Heart left ventricle (tissue), 13 donors: ENCODE measurements at regions not wholly inside any gene's neighbourhood (a gene's known extent, or its start where the extent isn't known, plus 50 kb on each side); places are given as distances from the start of the nearest gene placed in this dataset.

Source experiments
- POLR2A ChIP-seq, 2 donors: fragments of 450-650 bp; IDR thresholded peaks; one replicate each; pipeline ENCODE4 v1.6.1; 2017; ENCODE audit warnings: antibody characterized with exemption in 2 of 2, mild to moderate bottlenecking in 2 of 2, moderate library complexity in 2 of 2
- TF ChIP-seq, protein P1 (sequence below), 12 donors: fragments of 200-600 bp; sonication (generic) in 4 of 12; IDR thresholded peaks; one replicate each; pipeline versions ENCODE4 v1.5.0 to v1.8.0; 2018 to 2022; ENCODE audit warnings: antibody characterized with exemption in 12 of 12, mild to moderate bottlenecking in 5 of 12
- donor health status: ischemic (EF 13 %, LVEDD 7.1; RV severe dilation, severe dysfunction).
- donor health status: DM: no; HTN: yes; CAD: no.
- donor health status: DM: no; HTN: no; CAD: no.
- donor health status: ischemic (EF 25% LVEDD 6.9; RV normal size, moderate dysfunction).
- donor health status: ischemic (EF 25% LVEDD 5.7; RV mildly dilated, moderate dysfunction).
- donor health status: ischemic (EF 35%, LVEDD 5.7; RV mildly dilated, moderate dysfunction).
- donor health status: nonischemic (EF 11% LVEDD 7.7; RV severe dilation, severe dysfunction).
- donor health status: DM: yes; HTN: yes; CAD: no.
- donor health status: PGD.
- donor health status: ischemic (EF 29% LVEDD 5.4; RV normal size, mild dysfunction).
- donor health status: nonischemic (EF 23%, LVEDD 6.1; RV moderate dilation, normal function).

DNA sequence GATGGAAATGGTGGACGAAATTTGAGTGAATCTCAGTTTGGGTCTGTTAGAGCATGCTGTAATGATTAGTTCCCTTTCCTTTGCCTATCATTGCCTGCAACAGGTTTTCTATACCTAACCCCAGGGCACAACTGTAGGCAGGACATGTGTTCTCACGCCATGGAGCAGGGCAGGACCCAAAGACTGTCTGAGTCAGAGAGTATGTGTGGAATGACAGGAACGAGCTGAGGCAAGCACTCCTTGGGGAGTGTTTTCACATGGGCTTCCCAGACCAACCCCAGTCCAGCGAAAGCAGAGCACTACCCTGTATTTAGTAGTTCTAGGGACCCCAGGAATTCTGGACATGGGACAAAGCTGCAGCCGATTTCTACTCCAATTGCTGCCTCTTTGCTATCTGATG lies 234.2 kb downstream of the HACE1 start:
- TF ChIP-seq, protein P1, sequence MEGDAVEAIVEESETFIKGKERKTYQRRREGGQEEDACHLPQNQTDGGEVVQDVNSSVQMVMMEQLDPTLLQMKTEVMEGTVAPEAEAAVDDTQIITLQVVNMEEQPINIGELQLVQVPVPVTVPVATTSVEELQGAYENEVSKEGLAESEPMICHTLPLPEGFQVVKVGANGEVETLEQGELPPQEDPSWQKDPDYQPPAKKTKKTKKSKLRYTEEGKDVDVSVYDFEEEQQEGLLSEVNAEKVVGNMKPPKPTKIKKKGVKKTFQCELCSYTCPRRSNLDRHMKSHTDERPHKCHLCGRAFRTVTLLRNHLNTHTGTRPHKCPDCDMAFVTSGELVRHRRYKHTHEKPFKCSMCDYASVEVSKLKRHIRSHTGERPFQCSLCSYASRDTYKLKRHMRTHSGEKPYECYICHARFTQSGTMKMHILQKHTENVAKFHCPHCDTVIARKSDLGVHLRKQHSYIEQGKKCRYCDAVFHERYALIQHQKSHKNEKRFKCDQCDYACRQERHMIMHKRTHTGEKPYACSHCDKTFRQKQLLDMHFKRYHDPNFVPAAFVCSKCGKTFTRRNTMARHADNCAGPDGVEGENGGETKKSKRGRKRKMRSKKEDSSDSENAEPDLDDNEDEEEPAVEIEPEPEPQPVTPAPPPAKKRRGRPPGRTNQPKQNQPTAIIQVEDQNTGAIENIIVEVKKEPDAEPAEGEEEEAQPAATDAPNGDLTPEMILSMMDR (IDR thresholded peaks at IDR 0.05): no peak
- no peak for TF ChIP-seq POLR2A (IDR thresholded peaks at IDR 0.05)
